ENCODE measurements at regions not wholly inside any gene's neighbourhood (a gene's known extent, or its start where the extent isn't known, plus 50 kb on each side); places are given as distances from the start of the nearest gene placed in this dataset.

GRCh38 chr10:28387140-28387539, 84.3 kb upstream of the MPP7 start:
- H3K27me3 ChIP-seq (ENCODE audit: control insufficient read depth, insufficient read depth, low read length): peaks cover 23% of the 10 kb centered on the region
- no peak overlapping the region for H2AFZ ChIP-seq (replicated peaks; ENCODE audit: low read length, poor library complexity)
- H3K18ac ChIP-seq (ENCODE audit: low read depth, low read length): no peak overlapping the region
- no peak overlapping the region for H2BK15ac ChIP-seq (ENCODE audit: low read depth, low read length)
- dilution Hi-C loops (cut with HindIII; ENCODE audit: low sequenced_read_pairs, unreplicated experiment) (loop anchor here (25.0 kb wide), 1 partner anchor 125 kb away; no protein-coding TSS in a partner anchor), in situ Hi-C loops (cut with MboI; ENCODE audit: low sequenced_read_pairs) (loop anchor here (10.0 to 25.0 kb wide), 3 partner anchors 650 to 942 kb away; partner anchors contain the start of gene MKX), intact Hi-C loops (cut with micrococcal nuclease) (loop anchor here (10.0 kb wide), 1 partner anchor 522 kb away; no protein-coding TSS in a partner anchor)
- no peak for DNase-seq
- WGBS, 2 experiments (ENCODE audit: extremely low coverage in 2 of 2, insufficient read length in 1 of 2): 65% methylated on average over 6 of the region's 7 CpGs; no CpG with 5 or more reads in 1 of the 2 experiments
- H4K5ac ChIP-seq (ENCODE audit: low read depth, low read length): no peak overlapping the region
- no peaks in the 10 kb centered on the region for H3K36me3 ChIP-seq (ENCODE audit: control insufficient read depth, insufficient read depth, low read length)
- H3K9ac ChIP-seq (ENCODE audit: low read depth, low read length): no peak overlapping the region
- no peaks in the 10 kb centered on the region for H3K4me1 ChIP-seq (ENCODE audit: control insufficient read depth, insufficient read depth, low read length)
- ChIA-PET POLR2A (ENCODE audit: unreplicated experiment) (no interaction called here), CTCF (interaction anchor here (0.6 to 0.7 kb wide), 2 partner anchors 84 to 623 kb away, joined by 3 read pairs; no protein-coding TSS in a partner anchor)
- H3K23ac ChIP-seq (ENCODE audit: low read depth, low read length): no peak overlapping the region
- no peak overlapping the region for H3K4ac ChIP-seq (ENCODE audit: low read depth, low read length)
- no peak overlapping the region for H3K14ac ChIP-seq (replicated peaks; ENCODE audit: low read depth, low read length)
- no TSS peak for BruUV-seq (replicated peaks)
- H2BK20ac ChIP-seq (ENCODE audit: low read depth, low read length): no peak overlapping the region
- H3K79me1 ChIP-seq (ENCODE audit: low read depth in 1 of 2, low read length in 2 of 2): no peaks in the 10 kb centered on the region
- no peak overlapping the region for H3K56ac ChIP-seq (ENCODE audit: extremely low read depth, insufficient read depth, low read length)
- H2AK5ac ChIP-seq (ENCODE audit: low read depth, low read length): no peak overlapping the region
- TF ChIP-seq MAZ (IDR thresholded peaks at IDR 0.05; ENCODE audit: borderline replicate concordance, low read depth, low read length) (no peak), USF2 (IDR thresholded peaks at IDR 0.05; ENCODE audit: low read depth, low read length) (no peak), CHD1 (IDR thresholded peaks at IDR 0.05; ENCODE audit: low read depth, low read length) (no peak), BHLHE40 (IDR thresholded peaks at IDR 0.05; ENCODE audit: low read depth, low read length) (no peak), RAD21 (IDR thresholded peaks at IDR 0.05; ENCODE audit: low read length) (no peak), POLR2A (IDR thresholded peaks at IDR 0.05; ENCODE audit: low read depth, low read length) (no peak), MXI1 (IDR thresholded peaks at IDR 0.05; ENCODE audit: borderline replicate concordance, low read depth, low read length) (no peak), RCOR1 (IDR thresholded peaks at IDR 0.05; ENCODE audit: insufficient replicate concordance, low read length) (no peak), NFE2L2 (IDR thresholded peaks at IDR 0.05; ENCODE audit: low read depth, low read length) (no peak)
- H3K27ac ChIP-seq (ENCODE audit: insufficient read depth, low read length): no peak overlapping the region
- H3K9me1 ChIP-seq (ENCODE audit: insufficient read depth, low read length): no peaks in the 10 kb centered on the region
- no peak overlapping the region for H2BK5ac ChIP-seq (ENCODE audit: low read depth, low read length, poor library complexity, severe bottlenecking)
- H4K20me1 ChIP-seq (ENCODE audit: insufficient read depth, low read length): no peaks in the 10 kb centered on the region
- no peak overlapping the region for H2BK120ac ChIP-seq (ENCODE audit: low read depth, low read length)
- no peak overlapping the region for H3K4me3 ChIP-seq (ENCODE audit: insufficient read depth, low read depth, low read length)
- no peak for ATAC-seq (ENCODE audit: low read depth)
- H4K91ac ChIP-seq (ENCODE audit: insufficient read depth, low read depth, low read length): no peak overlapping the region
- H4K8ac ChIP-seq (ENCODE audit: low read depth in 2 of 2, low read length in 2 of 2): no peak overlapping the region
- H2AK9ac ChIP-seq (replicated peaks; ENCODE audit: low read depth, low read length, poor library complexity): no peak overlapping the region
- no peak overlapping the region for H3K4me2 ChIP-seq (ENCODE audit: low read depth, low read length)
- H3K9me3 ChIP-seq (ENCODE audit: control insufficient read depth, insufficient read depth, low read length): 0 out of 2 replicates have a peak, but pooled peaks cover 2% of the 10 kb centered on the region

Measured in IMR-90 (cell line).